ENCODE measurements at regions not wholly inside any gene's neighbourhood (a gene's known extent, or its start where the extent isn't known, plus 50 kb on each side); places are given as distances from the start of the nearest gene placed in this dataset.

- TF ChIP-seq, protein P1, sequence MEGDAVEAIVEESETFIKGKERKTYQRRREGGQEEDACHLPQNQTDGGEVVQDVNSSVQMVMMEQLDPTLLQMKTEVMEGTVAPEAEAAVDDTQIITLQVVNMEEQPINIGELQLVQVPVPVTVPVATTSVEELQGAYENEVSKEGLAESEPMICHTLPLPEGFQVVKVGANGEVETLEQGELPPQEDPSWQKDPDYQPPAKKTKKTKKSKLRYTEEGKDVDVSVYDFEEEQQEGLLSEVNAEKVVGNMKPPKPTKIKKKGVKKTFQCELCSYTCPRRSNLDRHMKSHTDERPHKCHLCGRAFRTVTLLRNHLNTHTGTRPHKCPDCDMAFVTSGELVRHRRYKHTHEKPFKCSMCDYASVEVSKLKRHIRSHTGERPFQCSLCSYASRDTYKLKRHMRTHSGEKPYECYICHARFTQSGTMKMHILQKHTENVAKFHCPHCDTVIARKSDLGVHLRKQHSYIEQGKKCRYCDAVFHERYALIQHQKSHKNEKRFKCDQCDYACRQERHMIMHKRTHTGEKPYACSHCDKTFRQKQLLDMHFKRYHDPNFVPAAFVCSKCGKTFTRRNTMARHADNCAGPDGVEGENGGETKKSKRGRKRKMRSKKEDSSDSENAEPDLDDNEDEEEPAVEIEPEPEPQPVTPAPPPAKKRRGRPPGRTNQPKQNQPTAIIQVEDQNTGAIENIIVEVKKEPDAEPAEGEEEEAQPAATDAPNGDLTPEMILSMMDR (IDR thresholded peaks at IDR 0.05), result no peak
- H3K36me3 Mint-ChIP-seq (ENCODE audit: low read depth), result no peaks in the 10 kb centered on the region
- H3K4me3 Mint-ChIP-seq, result no peak overlapping the region
- CTCF ChIA-PET, result no interaction called here
- H3K9me3 Mint-ChIP-seq, result no peaks in the 10 kb centered on the region
- intact Hi-C loops (cut with micrococcal nuclease), result no loop called here
- no peak overlapping the region for H3K27ac Mint-ChIP-seq
- no peak for DNase-seq
- H3K27me3 Mint-ChIP-seq, result peaks cover 13% of the 10 kb centered on the region
- no peak for ATAC-seq (ENCODE audit: low read depth)
- POLR2A ChIA-PET, result no interaction called here
- H3K4me1 Mint-ChIP-seq, result no peaks in the 10 kb centered on the region
Observed at GRCh38 chr18:45549290-45549689, 66.0 kb upstream of the SLC14A2 start.

GRCh38 chr18:45551142-45551815 lies 64.0 kb upstream of the SLC14A2 start:
- peaks cover 9% of the 10 kb centered on the region for H3K27me3 Mint-ChIP-seq
- no peaks in the 10 kb centered on the region for H3K9me3 Mint-ChIP-seq
- ChIA-PET POLR2A (no interaction called here), CTCF (no interaction called here)
- TF ChIP-seq, protein P1 (IDR thresholded peaks at IDR 0.05), result no peak
- H3K4me3 Mint-ChIP-seq, result no peak overlapping the region
- no peaks in the 10 kb centered on the region for H3K36me3 Mint-ChIP-seq (ENCODE audit: low read depth)
- no peak overlapping the region for H3K27ac Mint-ChIP-seq
- ATAC-seq (ENCODE audit: low read depth) (no peak), DNase-seq (no peak)
- no peaks in the 10 kb centered on the region for H3K4me1 Mint-ChIP-seq
- intact Hi-C loops (cut with micrococcal nuclease), result no loop called here

DNA sequence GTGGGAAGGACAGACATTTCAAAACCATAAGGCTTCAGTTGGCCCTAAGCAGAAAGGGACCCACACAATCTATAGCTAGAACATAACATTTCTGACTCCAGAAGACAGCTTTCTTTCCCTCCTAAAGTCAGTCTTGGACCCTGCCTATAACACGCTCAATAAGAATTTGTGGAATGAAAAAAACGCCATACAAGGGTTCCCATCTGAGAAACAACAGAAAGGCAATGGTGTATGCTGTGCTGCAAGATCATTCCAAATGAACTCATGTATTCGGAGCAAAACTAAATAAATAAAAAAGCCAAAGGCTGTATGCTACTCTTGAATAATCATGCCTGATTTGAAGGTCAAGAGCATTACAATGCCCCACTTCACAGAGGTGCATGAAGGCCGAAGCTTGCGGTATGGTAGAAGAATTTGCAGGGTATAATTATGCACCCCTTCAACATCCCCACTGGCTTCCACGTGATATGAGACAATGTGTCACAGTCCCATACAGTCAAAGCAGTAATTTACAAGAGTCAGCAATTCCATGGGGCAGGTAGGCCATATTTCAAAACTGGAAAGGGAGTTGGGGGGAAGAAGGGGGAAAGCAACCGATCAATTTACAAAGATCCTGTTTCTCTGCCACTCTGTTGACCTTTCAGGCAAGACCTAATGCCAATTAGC lies 61.4 kb upstream of the SLC14A2 start:
- Mint-ChIP-seq H3K27me3 (peaks cover 4% of the 10 kb centered on the region), H3K36me3 (ENCODE audit: low read depth) (no peaks in the 10 kb centered on the region), H3K9me3 (no peaks in the 10 kb centered on the region), H3K4me1 (no peaks in the 10 kb centered on the region), H3K27ac (no peak overlapping the region), H3K4me3 (no peak overlapping the region)
- ChIA-PET POLR2A (no interaction called here), CTCF (no interaction called here)
- DNase-seq (no peak), ATAC-seq (ENCODE audit: low read depth) (no peak)
- intact Hi-C loops (cut with micrococcal nuclease), result no loop called here
- TF ChIP-seq, protein P1 (IDR thresholded peaks at IDR 0.05), result no peak

DNA sequence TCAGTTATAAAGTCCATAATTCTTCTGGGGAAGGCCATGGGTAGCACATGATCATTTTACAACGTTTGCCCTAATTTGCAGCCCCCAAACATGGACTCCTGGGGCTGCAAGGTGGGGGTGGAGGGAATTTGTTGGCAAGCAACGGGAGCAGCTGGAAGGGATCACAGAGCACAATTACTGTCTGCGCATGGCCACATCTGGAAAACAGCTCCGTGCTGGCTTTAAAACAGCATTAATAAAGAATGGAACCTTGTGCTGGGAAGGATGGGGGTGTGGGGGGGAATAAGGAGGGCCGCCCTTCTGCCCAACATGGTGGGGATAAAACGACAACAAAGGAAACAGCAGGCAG lies 60.9 kb upstream of the SLC14A2 start:
- H3K4me1 Mint-ChIP-seq, result no peaks in the 10 kb centered on the region
- no peak for DNase-seq
- intact Hi-C loops (cut with micrococcal nuclease), result no loop called here
- TF ChIP-seq, protein P1 (IDR thresholded peaks at IDR 0.05), result no peak
- H3K27me3 Mint-ChIP-seq, result peaks cover 4% of the 10 kb centered on the region
- H3K36me3 Mint-ChIP-seq (ENCODE audit: low read depth), result no peaks in the 10 kb centered on the region
- ATAC-seq (ENCODE audit: low read depth), result no peak
- H3K4me3 Mint-ChIP-seq, result no peak overlapping the region
- H3K27ac Mint-ChIP-seq, result no peak overlapping the region
- POLR2A ChIA-PET, result no interaction called here
- CTCF ChIA-PET, result no interaction called here
- no peaks in the 10 kb centered on the region for H3K9me3 Mint-ChIP-seq

DNA sequence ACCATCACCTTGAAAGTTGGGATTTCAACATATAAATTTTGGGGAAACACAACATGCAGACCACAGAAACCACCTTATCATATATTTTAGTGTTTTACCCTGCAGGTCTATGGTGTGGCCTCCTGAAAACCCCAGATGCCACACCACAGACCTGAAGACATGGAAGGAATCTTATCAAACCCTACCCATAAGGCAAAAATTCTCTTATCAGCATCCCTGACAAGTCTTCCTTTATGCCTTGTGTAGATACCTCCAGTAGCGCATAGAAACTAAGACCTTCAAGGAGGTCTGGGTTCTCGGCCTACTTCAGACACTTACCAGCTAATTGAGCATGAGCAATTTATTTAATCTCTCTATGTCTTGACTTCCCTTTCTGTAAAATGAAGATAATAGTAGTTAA lies 59.1 kb upstream of the SLC14A2 start:
- ATAC-seq (ENCODE audit: low read depth) (no peak), DNase-seq (no peak)
- Mint-ChIP-seq H3K27me3 (peaks cover 6% of the 10 kb centered on the region), H3K36me3 (ENCODE audit: low read depth) (no peaks in the 10 kb centered on the region), H3K4me1 (no peaks in the 10 kb centered on the region), H3K9me3 (no peaks in the 10 kb centered on the region), H3K27ac (no peak overlapping the region), H3K4me3 (no peak overlapping the region)
- TF ChIP-seq, protein P1 (IDR thresholded peaks at IDR 0.05), result no peak
- ChIA-PET POLR2A (no interaction called here), CTCF (no interaction called here)
- intact Hi-C loops (cut with micrococcal nuclease), result no loop called here
